Esophagus squamous epithelium (tissue), 4 donors: ENCODE measurements at regions not wholly inside any gene's neighbourhood (a gene's known extent, or its start where the extent isn't known, plus 50 kb on each side); places are given as distances from the start of the nearest gene placed in this dataset.

Experiments used
- CTCF ChIP-seq, 6 experiments: fragments of 450-650 bp in 4 of 6; fragments of 200-600 bp in 2 of 6; sonication (generic) in 2 of 6; IDR thresholded peaks; one replicate each; pipeline ENCODE4 v1.5.1; 2016 to 2019; ENCODE audit warnings: antibody characterized with exemption in 6 of 6, mild to moderate bottlenecking in 4 of 6, moderate library complexity in 4 of 6
- POLR2A ChIP-seq, 4 donors: fragments of 450-650 bp; IDR thresholded peaks; one replicate each; pipeline ENCODE4 v1.6.1; 2017; ENCODE audit warnings: antibody characterized with exemption in 4 of 4, mild to moderate bottlenecking in 4 of 4, moderate library complexity in 3 of 4

- TF ChIP-seq CTCF (IDR thresholded peaks at IDR 0.05): no peak
- no peak for TF ChIP-seq POLR2A (IDR thresholded peaks at IDR 0.05)
These were observed 961.5 kb upstream of the ZEB2 start for GRCh38 chr2:145481334-145481922.
